ENCODE measurements at regions not wholly inside any gene's neighbourhood (a gene's known extent, or its start where the extent isn't known, plus 50 kb on each side); places are given as distances from the start of the nearest gene placed in this dataset.

GRCh38 chr1:106181866-106182265, 874.6 kb upstream of the PRMT6 start:
- H3K4me3 ChIP-seq (ENCODE audit: low read depth, low read length) = no peak overlapping the region
- in situ Hi-C loops (cut with HindIII; ENCODE audit: low sequenced_read_pairs) = no loop called here
- TF ChIP-seq, protein P1, sequence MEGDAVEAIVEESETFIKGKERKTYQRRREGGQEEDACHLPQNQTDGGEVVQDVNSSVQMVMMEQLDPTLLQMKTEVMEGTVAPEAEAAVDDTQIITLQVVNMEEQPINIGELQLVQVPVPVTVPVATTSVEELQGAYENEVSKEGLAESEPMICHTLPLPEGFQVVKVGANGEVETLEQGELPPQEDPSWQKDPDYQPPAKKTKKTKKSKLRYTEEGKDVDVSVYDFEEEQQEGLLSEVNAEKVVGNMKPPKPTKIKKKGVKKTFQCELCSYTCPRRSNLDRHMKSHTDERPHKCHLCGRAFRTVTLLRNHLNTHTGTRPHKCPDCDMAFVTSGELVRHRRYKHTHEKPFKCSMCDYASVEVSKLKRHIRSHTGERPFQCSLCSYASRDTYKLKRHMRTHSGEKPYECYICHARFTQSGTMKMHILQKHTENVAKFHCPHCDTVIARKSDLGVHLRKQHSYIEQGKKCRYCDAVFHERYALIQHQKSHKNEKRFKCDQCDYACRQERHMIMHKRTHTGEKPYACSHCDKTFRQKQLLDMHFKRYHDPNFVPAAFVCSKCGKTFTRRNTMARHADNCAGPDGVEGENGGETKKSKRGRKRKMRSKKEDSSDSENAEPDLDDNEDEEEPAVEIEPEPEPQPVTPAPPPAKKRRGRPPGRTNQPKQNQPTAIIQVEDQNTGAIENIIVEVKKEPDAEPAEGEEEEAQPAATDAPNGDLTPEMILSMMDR (IDR thresholded peaks at IDR 0.05; ENCODE audit: low read depth, low read length, missing control alignments) = no peak
- DNase-seq (ENCODE audit: low read depth) = no peak

GRCh38 chr1:106185089-106185488, 871.4 kb upstream of the PRMT6 start:
- no peak overlapping the region for H3K4me3 ChIP-seq (ENCODE audit: low read depth, low read length)
- no peak for DNase-seq (ENCODE audit: low read depth)
- in situ Hi-C loops (cut with HindIII; ENCODE audit: low sequenced_read_pairs) = no loop called here
- TF ChIP-seq, protein P1 (IDR thresholded peaks at IDR 0.05; ENCODE audit: low read depth, low read length, missing control alignments) = no peak

DNA sequence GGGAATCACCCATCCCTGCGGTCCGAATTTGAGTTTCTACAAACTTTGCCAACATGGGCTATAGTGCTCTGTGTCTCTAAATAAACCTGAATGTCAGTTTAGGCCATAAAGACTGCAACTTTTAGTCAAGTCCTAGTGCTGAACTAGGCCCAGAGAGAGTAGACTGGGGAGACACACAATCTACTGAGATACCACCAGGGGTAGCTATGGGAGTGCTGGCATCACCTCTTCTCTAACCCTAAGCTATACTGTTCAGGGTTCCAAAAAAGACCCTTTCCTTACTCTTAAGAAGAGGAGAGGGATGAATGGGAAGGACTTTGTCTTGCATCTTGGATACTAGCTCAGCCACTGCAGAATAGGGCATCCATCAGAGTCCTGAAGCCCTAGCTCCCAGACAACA, 866.7 kb upstream of the PRMT6 start:
- H3K4me3 ChIP-seq (ENCODE audit: low read depth, low read length) = no peak overlapping the region
- no peak for DNase-seq (ENCODE audit: low read depth)
- in situ Hi-C loops (cut with HindIII; ENCODE audit: low sequenced_read_pairs) = no loop called here
- TF ChIP-seq, protein P1 (IDR thresholded peaks at IDR 0.05; ENCODE audit: low read depth, low read length, missing control alignments) = no peak

DNA sequence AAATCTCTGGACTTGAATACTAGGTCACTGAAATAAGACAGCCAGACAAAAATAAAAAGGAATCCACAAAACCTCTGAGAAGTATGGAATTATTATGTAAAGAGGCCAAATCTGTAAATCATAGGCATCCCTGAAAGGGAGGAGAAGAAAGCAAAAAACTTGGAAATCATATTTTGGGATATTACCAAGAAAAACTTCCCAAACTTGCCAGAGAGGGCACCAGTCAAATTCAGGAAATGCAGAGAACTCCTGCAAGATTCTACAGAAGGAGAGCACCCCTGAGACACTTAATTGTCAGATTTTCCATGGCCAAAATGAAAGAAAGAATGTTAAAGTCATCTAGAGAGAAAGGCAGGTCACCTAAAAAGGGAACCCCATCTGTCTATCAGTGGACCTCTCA, 862.3 kb upstream of the PRMT6 start:
- no peak for DNase-seq (ENCODE audit: low read depth)

DNA sequence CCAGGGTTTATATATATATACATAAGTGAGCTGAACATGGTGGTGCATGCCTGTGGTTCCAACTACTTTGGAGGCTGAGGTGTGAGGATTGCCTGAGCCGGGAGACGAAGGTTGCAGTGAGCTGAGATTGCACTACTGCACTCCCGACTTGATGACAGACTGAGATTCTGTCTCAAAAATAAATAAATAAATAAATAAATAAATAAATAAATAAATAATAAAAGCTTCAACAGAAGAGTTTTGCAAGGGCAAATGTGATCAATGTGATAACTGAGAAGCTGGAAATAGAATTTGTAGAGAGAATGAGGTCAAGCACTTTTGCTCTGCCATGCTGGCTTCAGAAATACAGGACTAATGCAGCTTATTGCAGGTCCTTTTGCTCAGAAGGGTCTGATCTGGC, 855.8 kb upstream of the PRMT6 start:
- in situ Hi-C loops (cut with HindIII; ENCODE audit: low sequenced_read_pairs) = no loop called here
- H3K4me3 ChIP-seq (ENCODE audit: low read depth, low read length) = no peak overlapping the region
- TF ChIP-seq, protein P1 (IDR thresholded peaks at IDR 0.05; ENCODE audit: low read depth, low read length, missing control alignments) = no peak
- DNase-seq (ENCODE audit: low read depth) = no peak

More for the DNA sequence above, 862.3 kb upstream of the PRMT6 start:
- in situ Hi-C loops (cut with HindIII; ENCODE audit: low sequenced_read_pairs) = no loop called here
- TF ChIP-seq, protein P1 (IDR thresholded peaks at IDR 0.05; ENCODE audit: low read depth, low read length, missing control alignments) = no peak
- no peak overlapping the region for H3K4me3 ChIP-seq (ENCODE audit: low read depth, low read length)

GRCh38 chr1:106207185-106207584, 849.3 kb upstream of the PRMT6 start:
- TF ChIP-seq, protein P1 (IDR thresholded peaks at IDR 0.05; ENCODE audit: low read depth, low read length, missing control alignments) = no peak
- DNase-seq (ENCODE audit: low read depth) = no peak
- H3K4me3 ChIP-seq (ENCODE audit: low read depth, low read length) = no peak overlapping the region
- in situ Hi-C loops (cut with HindIII; ENCODE audit: low sequenced_read_pairs) = no loop called here

DNA sequence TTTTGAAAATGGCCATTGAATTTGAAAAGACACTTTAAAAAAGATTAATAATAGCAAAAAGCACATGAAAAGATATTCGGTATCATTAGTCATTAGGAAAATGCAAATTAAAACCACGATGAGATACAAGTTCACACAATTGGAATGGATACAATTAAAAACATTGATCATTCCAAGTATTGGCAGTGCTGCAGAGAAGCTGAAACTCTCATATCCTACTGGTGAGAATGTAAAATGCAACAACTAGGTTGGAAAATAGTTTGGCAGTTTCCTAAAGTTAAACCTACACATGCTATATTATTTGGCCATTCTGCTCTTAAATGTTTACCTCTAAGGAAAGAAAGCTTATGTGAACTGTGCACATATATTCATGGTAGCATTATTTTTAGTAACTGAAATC, 838.7 kb upstream of the PRMT6 start:
- TF ChIP-seq, protein P1 (IDR thresholded peaks at IDR 0.05; ENCODE audit: low read depth, low read length, missing control alignments) = no peak
- DNase-seq (ENCODE audit: low read depth) = no peak
- no peak overlapping the region for H3K4me3 ChIP-seq (ENCODE audit: low read depth, low read length)
- in situ Hi-C loops (cut with HindIII; ENCODE audit: low sequenced_read_pairs) = no loop called here
